Peyer's patch (tissue), 4 donors: ENCODE measurements at regions not wholly inside any gene's neighbourhood (a gene's known extent, or its start where the extent isn't known, plus 50 kb on each side); places are given as distances from the start of the nearest gene placed in this dataset.

Source experiments
- CTCF ChIP-seq, 6 experiments: fragments of 450-650 bp in 4 of 6; fragments of 200-600 bp in 2 of 6; sonication (generic) in 1 of 6; IDR thresholded peaks; one replicate each; pipeline ENCODE4 v1.5.1; 2017 to 2019; ENCODE audit warnings: antibody characterized with exemption in 6 of 6, mild to moderate bottlenecking in 3 of 6, moderate library complexity in 1 of 6
- POLR2A ChIP-seq, 2 donors: fragments of 450-650 bp; IDR thresholded peaks; one replicate each; pipeline ENCODE4 v1.5.1; 2017; ENCODE audit warnings: antibody characterized with exemption in 2 of 2, mild to moderate bottlenecking in 2 of 2, moderate library complexity in 2 of 2

GRCh38 chr5:125261505-125262250, 515.2 kb upstream of the ZNF608 start:
- TF ChIP-seq CTCF (IDR thresholded peaks at IDR 0.05) (no peak), POLR2A (IDR thresholded peaks at IDR 0.05) (no peak)
